ENCODE measurements at regions not wholly inside any gene's neighbourhood (a gene's known extent, or its start where the extent isn't known, plus 50 kb on each side); places are given as distances from the start of the nearest gene placed in this dataset.

GRCh38 chr9:93900971-93901861, 53.9 kb downstream of the BARX1 start:
- Histone ChIP-seq H3K36me3 (no peaks in the 10 kb centered on the region), H3K27me3 (no peaks in the 10 kb centered on the region), H3K4me1 (no peaks in the 10 kb centered on the region), H3K27ac (no peak overlapping the region), H3K4me3 (no peak overlapping the region), H3K9me3 (no peaks in the 10 kb centered on the region)
- WGBS, 2 donors (ENCODE audit: low coverage in 1 of 2) = no CpG with 5 or more reads among the region's 13 CpGs
- ATAC-seq = no peak
- TF ChIP-seq POLR2AphosphoS5 (IDR thresholded peaks at IDR 0.05) = no peak
- no peak for TF ChIP-seq EP300 (IDR thresholded peaks at IDR 0.05)
- no peak for TF ChIP-seq POLR2A (IDR thresholded peaks at IDR 0.05)
- no peak for TF ChIP-seq CTCF (IDR thresholded peaks at IDR 0.05)

- WGBS, 2 donors (ENCODE audit: low coverage in 1 of 2) = no CpG with 5 or more reads among the region's 5 CpGs
- no peaks in the 10 kb centered on the region for H3K36me3 ChIP-seq
- no peak for ATAC-seq
These were observed 54.7 kb downstream of the BARX1 start for GRCh38 chr9:93900436-93900819.

GRCh38 chr9:93899609-93900435, 55.3 kb downstream of the BARX1 start:
- no peaks in the 10 kb centered on the region for H3K4me1 ChIP-seq
- H3K4me3 ChIP-seq = no peak overlapping the region
- no peak for ATAC-seq
- H3K27ac ChIP-seq = no peak overlapping the region
- TF ChIP-seq CTCF (IDR thresholded peaks at IDR 0.05) = no peak
- TF ChIP-seq POLR2AphosphoS5 (IDR thresholded peaks at IDR 0.05) = no peak
- TF ChIP-seq EP300 (IDR thresholded peaks at IDR 0.05) = no peak
- no peak for TF ChIP-seq POLR2A (IDR thresholded peaks at IDR 0.05)
- no peaks in the 10 kb centered on the region for H3K9me3 ChIP-seq
- WGBS, 2 donors (ENCODE audit: low coverage in 1 of 2) = 94 to 97% methylated on average over 4 to 8 of the region's 8 CpGs
- H3K27me3 ChIP-seq = no peaks in the 10 kb centered on the region
- no peaks in the 10 kb centered on the region for H3K36me3 ChIP-seq

More at GRCh38 chr9:93900436-93900819, 54.7 kb downstream of the BARX1 start:
- H3K4me3 ChIP-seq = no peak overlapping the region
- H3K27me3 ChIP-seq = no peaks in the 10 kb centered on the region
- TF ChIP-seq POLR2AphosphoS5 (IDR thresholded peaks at IDR 0.05) = no peak
- TF ChIP-seq CTCF (IDR thresholded peaks at IDR 0.05) = no peak
- no peak for TF ChIP-seq POLR2A (IDR thresholded peaks at IDR 0.05)
- no peak for TF ChIP-seq EP300 (IDR thresholded peaks at IDR 0.05)
- no peak overlapping the region for H3K27ac ChIP-seq
- H3K9me3 ChIP-seq = no peaks in the 10 kb centered on the region
- H3K4me1 ChIP-seq = no peaks in the 10 kb centered on the region

GRCh38 chr9:93898502-93899426, 56.4 kb downstream of the BARX1 start:
- no peaks in the 10 kb centered on the region for H3K36me3 ChIP-seq
- H3K27ac ChIP-seq = no peak overlapping the region
- peaks cover 0 to 1% (median 0%) of the 10 kb centered on the region in 3 donors for H3K9me3 ChIP-seq
- no peaks in the 10 kb centered on the region for H3K4me1 ChIP-seq
- no peak for ATAC-seq
- no peaks in the 10 kb centered on the region for H3K27me3 ChIP-seq
- no peak overlapping the region for H3K4me3 ChIP-seq
- TF ChIP-seq EP300 (IDR thresholded peaks at IDR 0.05) (no peak), CTCF (IDR thresholded peaks at IDR 0.05) (no peak), POLR2A (IDR thresholded peaks at IDR 0.05) (no peak), POLR2AphosphoS5 (IDR thresholded peaks at IDR 0.05) (no peak)
- 56 to 76% methylated on average over 1 to 2 of the region's 17 CpGs for WGBS, 2 donors (ENCODE audit: low coverage in 1 of 2)

Data from gastroesophageal sphincter (tissue), 4 donors.